Activated effector memory CD4-positive, alpha-beta T cell treated with Interleukin-2 at 50 U/mL for 16 hours (primary cell): ENCODE measurements at regions not wholly inside any gene's neighbourhood (a gene's known extent, or its start where the extent isn't known, plus 50 kb on each side); places are given as distances from the start of the nearest gene placed in this dataset.

Source experiments
- DNase-seq: peaks from one replicate; pipeline ENCODE4 v3.0.0-alpha.2; 2020

DNA sequence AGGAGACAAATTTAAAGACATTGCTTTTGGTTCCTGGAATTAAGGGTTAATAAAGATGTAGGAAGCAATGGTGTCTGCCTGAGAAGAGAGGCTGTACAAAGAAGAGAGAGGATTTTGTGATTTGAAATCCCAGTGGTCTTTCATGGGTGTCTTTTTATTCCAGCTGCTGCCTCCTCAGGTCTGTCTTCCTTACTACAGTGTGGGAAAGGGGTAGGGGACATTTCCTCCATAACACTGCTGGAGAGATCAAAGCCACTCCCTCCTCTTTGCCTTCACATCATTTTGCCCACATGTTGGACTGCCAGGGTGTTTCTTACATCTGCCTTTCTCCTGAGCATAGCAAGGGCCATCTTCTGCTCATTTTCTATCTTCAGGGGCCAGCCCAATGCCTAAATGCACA is 348.5 kb downstream of the EN1 start:
- DNase-seq, result no peak

DNA sequence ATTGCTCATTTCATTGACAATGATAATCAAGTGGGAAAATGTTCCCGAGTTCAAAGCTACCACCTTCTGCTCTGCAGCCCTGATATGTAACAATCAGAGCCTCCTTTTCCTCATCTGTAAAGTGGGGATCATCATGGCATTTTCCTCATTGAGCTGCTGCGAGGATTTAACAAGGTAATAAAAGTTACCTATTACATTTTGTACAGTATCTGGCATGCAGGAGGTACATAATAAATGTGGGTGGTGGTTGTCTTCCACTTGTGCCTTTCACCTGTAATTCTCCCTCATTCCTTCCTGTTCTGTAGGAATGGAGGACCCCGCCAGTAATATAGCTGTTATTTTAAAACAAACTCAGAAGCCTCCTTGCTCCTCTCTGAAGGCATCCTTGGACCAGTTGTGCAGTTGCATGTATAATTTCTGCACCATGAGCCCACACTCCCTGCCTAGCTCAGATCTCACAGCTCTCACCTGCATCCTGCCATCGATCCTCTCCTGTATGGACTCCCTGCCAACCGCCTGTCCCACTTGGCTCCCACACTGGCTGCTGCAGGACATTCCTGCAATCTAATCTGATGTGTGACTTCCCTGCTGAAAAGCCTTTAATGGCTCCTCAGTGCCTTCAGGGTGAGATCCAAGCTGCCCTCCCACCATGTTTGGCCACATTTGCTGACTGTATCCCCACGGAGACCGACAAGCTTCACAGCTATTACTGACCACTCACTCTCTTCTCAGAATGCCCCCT is 350.4 kb downstream of the EN1 start:
- DNase-seq, result no peak

DNA sequence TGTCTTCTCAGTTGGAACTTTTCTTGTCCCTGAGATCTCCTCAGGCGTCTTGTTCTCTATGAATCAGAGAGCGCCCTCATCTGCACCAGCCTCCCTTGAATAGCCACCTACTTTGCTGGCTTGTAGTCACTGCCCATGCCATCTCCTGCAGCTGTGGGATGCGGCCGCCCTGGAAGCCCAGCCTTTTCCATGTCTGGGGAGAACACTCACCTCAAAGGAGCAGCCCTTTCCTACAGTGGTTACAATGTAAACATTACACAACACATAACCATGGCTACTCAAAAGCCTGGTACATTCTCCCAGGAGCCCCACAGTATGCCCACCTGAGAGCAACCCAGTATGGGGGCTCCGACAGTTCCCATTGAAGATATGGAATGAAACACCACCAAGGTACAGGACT is 351.0 kb downstream of the EN1 start:
- DNase-seq, result no peak

DNA sequence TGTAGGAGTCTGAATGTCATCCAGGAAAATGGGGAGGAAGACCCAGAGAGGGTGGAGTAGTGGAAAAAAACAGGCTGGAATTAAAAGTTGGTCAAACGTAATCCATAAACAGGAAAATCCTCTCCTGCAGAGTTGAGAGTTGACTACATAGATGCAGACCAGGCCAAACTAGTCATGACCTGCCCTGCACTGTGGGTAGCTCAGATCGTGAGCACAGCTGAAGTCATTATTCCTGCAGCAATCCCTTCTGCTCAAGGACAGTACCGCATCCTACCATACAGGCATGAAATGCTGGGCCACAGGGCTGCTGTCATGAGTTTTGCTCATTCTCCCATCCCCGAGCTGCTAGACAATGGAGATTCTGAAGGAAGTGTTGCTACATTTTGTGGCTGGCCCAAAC is 352.2 kb downstream of the EN1 start:
- DNase-seq, result no peak

DNA sequence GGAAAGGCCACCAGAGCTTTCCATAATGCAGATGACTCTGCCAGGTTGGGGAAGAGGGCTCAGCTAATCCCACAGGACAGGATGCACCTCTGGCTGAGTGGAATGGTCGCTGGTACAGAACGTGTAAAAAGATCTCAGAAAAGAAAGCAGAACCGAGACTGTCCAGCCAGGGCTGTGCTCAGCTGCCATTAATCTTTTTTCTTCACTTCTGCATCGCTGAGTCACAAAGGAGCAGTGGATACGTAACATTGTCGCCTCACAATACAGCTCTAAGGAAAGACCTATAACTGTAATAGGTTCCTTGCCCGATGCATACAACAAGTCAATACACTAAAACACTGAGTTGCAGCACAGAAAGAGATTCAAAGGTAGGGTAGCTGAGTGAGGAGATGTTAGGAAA is 354.2 kb downstream of the EN1 start:
- DNase-seq, result no peak

DNA sequence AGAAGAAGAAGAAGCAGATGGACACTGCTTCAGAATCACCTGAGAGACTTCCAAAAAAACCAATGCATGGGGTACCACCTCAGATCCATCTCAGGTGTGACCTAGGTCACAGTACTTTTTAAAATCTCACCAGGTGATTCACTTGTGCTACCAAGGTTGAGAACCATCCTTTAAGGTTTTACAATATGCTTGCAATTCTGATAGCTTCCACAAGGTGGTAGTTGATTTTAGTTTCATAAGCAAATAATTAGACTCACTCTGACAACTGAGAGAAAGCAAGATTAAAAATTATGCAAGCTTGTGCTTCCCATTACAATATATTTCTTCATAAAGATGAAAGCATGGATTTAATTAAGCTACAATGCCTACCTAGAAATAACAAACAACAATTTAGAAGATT is 355.1 kb downstream of the EN1 start:
- no peak for DNase-seq

DNA sequence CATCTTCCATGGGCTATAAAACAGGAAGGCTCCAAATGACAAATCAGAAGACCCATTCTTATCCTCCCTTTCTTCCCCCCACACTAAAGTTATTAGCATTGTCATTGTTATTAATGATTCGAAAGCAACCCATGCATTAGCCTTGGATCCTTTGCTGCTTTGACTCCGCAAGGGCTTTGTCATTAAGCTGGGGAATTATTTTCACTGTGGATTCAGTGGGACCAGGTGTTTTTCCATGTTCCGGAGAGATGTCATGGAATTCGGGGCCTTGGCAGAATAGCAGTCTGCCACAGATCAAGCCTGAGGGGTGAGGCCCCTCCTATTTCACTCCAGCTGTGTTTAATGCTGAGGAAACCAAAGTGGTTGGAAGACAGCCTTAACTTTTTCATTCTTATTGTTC is 357.1 kb downstream of the EN1 start:
- DNase-seq, result no peak

DNA sequence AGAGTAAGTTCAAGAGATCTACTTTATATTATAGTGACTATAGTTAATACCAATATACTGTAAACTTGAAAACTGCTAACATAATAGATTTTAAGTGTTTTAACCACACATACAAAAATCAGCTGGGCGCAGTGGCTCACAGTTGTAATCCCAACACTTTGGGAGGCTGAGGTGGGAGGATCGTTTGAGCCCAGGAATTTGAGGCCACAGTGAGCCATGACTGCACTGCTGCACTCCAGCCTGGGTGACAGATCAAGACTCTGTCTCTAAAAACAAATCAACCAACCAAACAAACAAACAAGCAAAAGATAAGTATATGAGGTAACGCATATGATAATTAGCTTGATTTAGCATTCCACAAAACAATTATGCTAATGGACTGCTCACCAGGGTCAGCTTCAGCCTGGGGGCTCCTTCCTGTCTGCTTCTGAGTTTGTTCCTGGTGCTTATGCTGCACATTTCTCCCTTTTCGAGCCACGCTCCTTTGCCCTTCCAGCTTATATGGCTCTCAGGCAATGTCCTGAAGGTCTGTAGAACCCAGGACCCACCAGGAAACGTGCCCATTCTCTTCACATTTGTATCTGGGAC is 357.6 kb downstream of the EN1 start:
- DNase-seq, result no peak

DNA sequence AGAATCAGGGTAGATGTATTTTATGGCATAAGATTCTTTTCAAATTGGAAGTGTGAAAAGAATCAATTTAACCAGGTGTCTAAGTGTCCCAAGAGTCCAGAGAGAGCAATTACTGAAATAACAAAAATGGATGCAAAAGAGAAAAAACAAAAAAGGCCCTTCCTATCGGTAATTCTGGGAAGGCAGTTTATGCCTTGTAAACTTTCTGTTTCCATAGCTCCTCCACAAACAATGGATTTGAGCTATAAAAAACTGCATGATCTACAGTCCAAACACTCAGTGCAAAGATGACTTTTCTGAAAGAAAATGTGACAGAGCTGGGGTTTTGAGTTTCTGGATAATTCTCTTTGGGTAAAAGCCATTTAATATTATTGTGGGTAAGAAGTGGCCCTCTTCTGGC is 366.1 kb downstream of the EN1 start:
- no peak for DNase-seq

DNA sequence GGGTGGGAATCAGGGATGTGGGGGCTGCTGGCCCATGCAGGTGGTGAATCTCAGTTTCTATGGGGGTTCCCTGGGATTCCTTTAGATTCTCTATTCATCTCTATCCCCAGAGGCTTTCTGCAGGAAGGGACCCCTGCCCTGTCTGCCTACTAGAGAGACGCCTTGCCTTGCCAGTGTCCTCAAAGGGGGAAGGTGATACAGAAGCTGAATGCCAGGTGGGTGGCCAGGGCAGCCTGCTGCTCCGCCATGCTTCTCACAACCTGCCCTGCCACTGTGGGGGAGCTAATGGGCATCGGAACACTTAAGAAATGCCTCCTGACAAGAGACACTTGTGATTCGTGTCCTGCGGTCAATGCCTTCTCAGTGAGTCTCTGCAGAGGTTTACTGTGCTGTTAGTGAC is 368.4 kb downstream of the EN1 start:
- no peak for DNase-seq

DNA sequence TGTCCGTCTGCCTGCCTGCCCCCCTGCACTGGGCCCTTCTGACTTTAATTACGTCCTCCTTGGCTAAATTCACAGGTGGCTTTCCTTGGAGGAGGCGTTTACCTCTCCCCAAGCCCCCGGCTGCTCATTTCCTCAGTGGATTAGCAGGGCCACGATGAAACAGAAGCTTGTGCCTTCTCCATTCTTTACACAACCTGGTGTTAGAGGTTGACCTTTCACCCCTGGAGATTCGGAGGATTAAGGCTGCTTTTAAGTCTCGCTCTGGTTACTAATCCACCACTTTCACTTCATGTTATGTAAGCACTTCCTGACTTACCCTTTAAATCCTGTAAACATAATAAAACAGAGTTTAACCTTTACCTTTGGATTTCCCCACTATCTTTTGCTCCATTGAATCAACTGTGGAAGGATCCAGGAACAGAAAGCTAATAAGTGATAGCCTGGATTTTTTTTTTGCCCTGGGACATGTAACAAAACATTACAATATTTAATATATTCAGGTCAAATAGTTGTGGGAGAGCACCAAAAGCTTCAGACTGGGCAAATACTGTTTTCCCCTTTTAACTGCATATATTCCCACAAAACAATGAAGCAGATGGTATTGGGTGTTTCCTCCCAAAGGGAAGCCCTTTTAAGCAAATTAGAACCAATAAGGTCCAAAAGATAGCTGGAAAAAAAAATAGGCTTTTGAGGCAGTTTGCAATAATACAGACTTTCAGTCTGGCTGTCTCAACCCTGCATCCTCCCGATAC is 370.2 kb downstream of the EN1 start:
- no peak for DNase-seq

DNA sequence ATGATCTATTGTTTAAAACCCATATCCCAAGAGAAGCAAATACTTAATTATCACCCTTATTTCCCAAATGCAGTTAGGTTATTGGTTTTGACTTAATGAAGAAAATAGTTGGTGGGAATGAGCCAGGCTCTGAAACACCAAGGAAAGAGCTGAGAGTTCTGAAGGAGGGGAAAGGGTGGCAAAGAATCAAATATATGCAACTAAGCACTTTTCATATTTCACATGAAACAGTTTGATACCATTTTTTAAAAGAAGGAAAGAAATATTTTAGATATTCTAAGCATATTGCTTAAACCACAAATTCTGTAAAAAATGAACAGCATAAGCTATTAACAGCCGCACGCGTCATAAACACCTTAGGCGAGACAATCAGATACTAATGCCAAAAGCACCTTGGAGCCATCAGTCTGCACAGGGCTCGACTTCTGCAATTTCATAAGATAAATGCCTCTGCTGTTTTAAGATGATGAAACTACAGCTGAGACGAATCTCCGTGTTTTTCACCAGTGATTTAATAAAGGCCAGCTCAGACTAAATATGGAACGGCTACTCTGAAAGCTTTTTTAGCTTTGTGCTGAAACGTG is 371.7 kb downstream of the EN1 start:
- DNase-seq, result no peak

DNA sequence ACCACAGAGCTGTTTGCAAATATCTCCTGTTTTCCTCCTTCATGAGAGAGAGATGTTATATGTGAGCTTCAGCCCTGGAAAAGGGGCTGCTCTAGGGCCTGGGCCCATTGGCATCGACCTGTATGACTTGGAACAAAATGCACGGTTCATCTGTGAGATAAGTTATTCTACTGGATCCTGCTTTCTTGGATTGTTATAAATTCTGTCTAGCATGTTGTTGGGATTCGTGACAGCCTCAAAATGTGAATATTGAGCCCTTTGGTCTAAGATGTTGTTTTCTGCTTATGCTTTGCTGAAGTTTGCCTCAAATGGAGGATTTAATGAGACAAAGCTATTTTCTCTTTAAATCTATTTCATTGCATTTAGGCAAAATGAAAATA is 372.9 kb downstream of the EN1 start:
- DNase-seq, result no peak

DNA sequence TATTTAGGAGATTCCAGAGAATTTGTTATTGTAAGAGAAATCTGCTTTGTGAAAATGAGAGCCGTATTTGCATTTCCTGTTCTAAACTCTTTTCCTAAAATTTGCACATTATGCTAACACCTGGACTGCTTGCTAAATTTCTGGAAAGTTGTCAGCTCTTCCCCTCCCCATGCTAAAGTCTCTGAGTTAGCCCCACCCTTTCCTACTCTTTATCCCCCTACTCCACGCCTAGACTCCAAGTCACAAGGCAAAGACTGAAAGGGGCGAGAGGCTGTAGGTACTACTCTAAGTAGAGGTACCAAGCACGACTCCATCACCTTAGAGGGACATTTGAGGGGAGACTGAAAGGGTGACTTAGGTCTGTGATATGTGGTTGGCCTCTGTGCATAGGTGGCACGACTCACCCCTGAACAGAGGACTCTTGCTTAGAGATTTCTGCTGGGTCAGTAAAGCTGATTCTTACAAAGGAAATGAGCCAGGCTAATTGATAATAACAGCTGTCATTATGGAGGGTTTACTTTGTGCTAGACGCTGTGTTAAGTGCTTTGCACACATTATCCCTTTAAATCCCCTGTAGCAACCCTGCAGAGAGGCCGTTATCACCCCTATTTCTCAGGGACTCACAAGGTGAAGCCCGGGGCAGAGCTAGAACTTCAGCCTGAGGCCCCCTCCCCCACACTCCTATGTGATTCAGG is 373.5 kb downstream of the EN1 start:
- DNase-seq, result no peak

DNA sequence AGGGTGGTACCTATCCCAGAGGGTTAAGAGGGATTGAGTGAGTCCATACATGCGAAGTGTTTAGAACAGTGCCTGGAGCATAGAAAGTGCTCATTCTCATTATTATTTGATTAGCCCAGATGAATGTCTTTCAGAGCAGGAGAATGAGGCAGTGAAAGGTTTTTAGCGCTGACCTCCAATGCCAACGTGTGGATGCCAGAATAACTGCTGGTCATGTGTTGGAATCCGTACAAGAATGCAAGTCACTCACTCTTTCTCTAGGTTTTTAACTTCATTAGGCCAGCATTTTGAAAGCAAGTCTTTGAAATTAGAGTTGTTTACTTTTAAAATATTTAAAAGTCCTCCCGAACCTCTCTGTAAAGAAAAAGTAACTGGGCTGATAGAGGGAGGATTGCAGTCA is 374.2 kb downstream of the EN1 start:
- no peak for DNase-seq

DNA sequence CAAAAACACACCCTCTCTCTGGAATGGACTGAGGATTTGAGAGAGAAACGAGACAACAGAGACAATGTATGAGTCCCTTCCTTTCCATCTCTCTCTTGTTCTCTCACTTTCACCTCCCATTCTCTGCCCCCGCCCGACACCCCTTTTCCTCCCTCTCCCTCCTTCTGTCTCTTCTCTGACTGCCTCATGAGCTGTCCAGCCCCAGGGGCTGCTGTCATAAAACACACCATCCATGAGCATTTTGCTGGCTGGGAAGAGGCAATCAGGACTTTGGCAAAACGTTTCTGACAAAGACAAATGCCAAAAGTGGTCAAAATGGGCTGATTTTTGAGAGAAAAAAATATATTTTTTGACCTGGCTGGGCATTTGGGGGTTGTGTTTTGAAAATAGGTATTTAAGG is 377.2 kb downstream of the EN1 start:
- DNase-seq, result no peak

DNA sequence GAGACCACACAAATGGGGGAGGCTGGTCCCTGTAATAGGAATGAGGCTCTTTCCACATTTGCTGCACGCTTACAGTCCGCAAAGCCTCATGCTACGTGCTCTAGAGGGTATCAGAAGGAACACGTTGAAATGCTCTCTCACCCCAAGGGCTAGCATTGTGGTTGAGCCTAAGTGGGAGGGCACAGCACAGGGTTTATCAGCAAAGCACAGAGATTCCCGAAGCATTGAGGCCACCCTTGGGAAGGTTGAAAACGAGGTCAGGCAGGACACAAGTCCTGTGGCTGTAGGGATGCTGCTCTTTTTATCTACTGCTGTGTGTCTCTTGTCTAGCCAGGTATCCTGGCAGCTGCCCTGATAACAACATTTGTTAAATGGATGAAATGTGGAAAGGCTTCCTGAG is 378.3 kb downstream of the EN1 start:
- DNase-seq, result no peak

DNA sequence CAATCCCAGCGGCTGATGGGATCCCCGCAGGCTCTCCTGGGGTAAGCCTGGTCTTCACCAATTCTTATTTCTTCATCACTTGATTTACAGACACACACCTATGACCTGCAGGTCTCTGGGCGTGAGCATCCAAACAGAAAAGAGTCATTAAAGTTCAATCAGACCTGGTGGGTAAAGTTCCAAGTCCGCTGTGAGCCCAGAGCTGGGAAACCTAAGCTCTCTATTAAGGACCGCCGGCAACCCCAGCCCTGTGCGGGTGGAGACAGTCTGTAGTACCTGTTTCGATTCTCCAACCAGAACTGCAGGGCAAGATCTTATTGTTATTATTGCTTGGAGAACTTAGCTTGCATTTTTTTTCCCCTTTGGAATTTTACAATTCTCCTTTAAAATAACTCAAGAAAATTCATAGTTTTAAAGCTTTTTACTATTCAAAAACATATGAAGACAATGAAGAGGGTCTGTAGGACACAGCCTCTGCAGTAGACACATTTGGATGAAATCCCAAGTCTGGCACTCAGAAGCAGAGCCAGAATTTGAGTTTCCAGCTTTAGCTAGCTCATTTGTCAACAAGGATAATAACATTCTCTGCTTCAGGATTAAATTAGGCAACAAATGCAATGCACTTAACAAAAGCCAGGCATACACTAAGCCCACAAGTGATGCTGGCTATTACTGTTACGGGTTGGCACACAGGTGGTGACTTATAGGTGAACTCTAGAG is 376.4 kb downstream of the INSIG2 start:
- no peak for DNase-seq

DNA sequence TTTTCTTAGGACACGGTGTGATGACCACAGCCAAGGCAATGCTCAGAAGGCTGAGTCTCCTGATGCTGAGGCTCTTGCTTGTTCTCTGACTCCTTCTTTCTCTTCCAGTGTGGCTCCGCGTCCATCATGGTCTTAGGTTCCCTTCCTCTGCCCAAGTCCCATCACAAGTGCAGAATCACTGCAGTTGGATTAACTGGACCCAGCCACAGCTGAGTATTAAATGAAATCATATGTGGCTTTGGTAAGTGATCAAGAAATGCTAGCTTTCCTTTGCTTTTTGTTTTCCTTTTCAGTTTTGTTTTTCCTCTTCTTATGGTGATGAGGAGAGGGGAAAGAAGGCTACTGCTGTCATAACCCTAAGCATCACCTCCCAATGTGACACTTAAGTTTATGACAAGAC is 375.8 kb downstream of the INSIG2 start:
- DNase-seq, result no peak

DNA sequence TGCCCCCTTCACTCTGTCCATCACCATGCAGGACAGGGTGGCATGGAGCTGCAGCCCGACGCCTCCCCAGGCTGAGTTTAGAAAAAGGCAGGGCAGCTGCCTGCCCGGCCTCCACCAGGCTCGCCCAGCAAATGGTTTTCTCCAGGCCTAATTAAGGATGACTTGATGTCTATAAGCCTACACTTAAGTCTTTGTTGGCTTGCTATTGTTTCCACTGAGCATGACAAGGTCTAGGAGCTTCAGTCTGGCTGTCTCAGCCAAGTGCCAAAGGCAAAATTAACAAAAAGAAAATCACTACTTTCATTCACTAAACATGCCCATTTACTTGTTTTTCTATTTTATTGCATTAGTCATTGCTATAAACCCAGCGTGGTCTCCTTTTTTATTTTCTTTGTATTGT is 372.2 kb downstream of the INSIG2 start:
- DNase-seq, result no peak

DNA sequence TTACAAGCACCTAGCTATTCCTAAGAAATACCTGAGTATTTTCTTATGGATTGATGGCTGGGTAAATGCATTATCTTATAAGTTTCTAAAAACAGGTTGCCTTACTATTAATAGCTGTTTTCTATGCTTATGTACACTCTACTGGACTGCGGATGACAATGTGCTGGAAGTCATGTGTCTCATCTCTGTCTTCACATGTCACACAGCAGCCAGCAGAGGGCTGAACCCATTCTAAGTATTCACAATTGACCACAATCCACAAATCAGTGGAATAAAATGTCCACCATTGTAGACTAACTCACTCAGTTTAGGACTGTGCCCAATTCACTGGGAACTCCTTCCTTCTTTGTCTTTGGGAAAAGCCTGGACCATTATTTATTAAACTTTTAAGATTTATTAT is 371.2 kb downstream of the INSIG2 start:
- no peak for DNase-seq

DNA sequence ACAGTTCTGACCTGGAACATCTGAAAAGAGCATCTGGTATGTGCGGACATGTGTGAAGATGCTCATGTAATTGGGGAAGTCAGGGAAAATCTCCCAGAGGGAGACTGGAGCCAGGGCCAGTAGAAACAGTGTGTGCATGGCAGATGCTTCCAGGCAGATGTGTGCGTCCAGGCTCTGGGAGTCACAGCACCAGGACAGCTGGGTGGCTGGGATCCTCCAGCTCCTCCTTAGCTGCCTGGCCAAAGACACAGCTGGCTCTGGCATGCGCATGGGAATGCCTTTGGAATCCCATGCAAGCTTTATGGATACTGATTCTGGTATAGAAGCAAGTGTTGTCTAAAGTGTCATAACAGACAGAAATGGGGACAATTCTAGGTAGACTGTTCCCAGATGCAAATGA is 369.7 kb downstream of the INSIG2 start:
- no peak for DNase-seq

DNA sequence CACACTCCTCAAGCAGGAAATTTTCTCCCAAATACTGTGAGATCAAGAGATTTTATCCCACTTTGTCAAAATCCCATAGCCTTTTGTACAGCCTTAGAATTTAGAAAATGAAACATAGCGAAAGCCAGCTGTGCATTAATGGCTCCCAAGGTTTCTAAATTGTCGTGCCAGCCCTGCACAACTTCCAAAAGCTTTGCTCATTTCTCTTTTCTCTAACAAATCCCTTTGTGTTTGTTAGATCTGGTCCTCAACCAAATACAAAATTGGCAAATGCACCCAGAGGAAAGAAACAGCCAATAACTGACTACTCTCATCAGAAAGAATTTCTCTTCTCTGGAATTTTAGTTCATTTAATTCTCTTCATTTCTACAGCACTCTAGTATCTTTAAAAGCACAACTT is 361.1 kb downstream of the INSIG2 start:
- no peak for DNase-seq
